Mucosa of descending colon (tissue), 3 donors: ENCODE measurements at regions not wholly inside any gene's neighbourhood (a gene's known extent, or its start where the extent isn't known, plus 50 kb on each side); places are given as distances from the start of the nearest gene placed in this dataset.

ENCODE experiments used
- ATAC-seq: fragments of 200-7000 bp; cut with Tn5 transposase; one replicate; pipeline ENCODE4 v1.9.1; 2020; ENCODE audit warnings: mild to moderate bottlenecking, moderate library complexity
- DNase-seq, 3 donors: peaks; one replicate each; pipeline ENCODE4 v3.0.0-alpha.2; 2020
- H3K36me3 ChIP-seq: fragments of 200-600 bp; one replicate; pipeline ENCODE4 v1.8.0; 2021; ENCODE audit warnings: low read depth, mild to moderate bottlenecking
- H3K4me1 ChIP-seq: fragments of 200-600 bp; one replicate; pipeline ENCODE4 v1.8.0; 2021; ENCODE audit warnings: low read depth, mild to moderate bottlenecking
- H3K4me3 ChIP-seq: fragments of 200-600 bp; one replicate; pipeline ENCODE4 v1.8.0; 2021; ENCODE audit warnings: mild to moderate bottlenecking
- H3K9me3 ChIP-seq: fragments of 200-600 bp; one replicate; pipeline ENCODE4 v1.8.0; 2021; ENCODE audit warnings: mild to moderate bottlenecking
- CTCF ChIP-seq: fragments of 200-600 bp; IDR thresholded peaks from one replicate; pipeline ENCODE4 v1.8.0; 2022; ENCODE audit warnings: antibody characterized with exemption, mild to moderate bottlenecking
- intact Hi-C, 2 donors: fragments of 100-400 bp; cut with DNase I in 1 of 2; cut with micrococcal nuclease in 1 of 2; formaldehyde crosslinking; loops; one replicate each; pipeline versions ENCODE4 v1.11.0 to v1.11.1; 2022; cut with DNase I, micrococcal nuclease
- donor health status: DM: no; HTN: no; CAD: no; lungs with moderate emphysema.
- donor health status: DM: no; HTN: no; CAD: no.
- donor health status: DM: no; HTN: yes; CAD: no.

DNA sequence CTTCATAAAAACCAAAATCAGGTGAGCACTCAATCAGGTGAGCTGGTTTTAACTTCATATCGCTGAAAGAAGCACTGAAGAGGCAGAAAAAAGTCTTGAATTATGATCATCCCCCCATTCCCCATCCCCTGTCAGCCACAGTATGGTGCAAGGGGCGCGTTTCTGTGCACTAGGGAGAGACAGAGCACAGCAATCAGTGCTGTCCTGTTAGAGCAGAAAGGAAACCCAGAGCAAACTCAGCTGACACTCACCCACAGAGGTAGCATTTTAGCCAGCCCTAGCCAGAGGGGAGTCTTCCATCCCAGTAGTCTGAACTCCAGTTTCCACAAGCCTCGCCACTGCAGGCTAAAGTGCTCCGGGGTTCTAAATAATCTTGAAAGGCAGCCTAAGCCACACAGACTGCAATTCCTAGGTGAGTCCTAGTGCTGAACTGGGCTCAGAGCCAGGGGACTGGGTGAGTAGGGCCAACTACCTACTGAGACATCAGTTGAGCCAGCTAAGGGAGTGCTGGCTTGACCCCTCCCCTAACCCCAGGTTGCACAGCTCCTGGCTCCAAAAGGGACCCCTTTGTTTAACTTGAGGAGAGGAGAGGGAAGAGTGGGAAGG, 1352.6 kb upstream of the GJE1 start:
- H3K4me3 ChIP-seq, result no peak overlapping the region
- intact Hi-C loops, result no loop called here
- H3K9me3 ChIP-seq, result no peaks in the 10 kb centered on the region
- no peak for DNase-seq
- no peaks in the 10 kb centered on the region for H3K36me3 ChIP-seq
- no peak for ATAC-seq
- no peak for TF ChIP-seq CTCF
- no peaks in the 10 kb centered on the region for H3K4me1 ChIP-seq

- DNase-seq (no peak), ATAC-seq (no peak)
- H3K36me3 ChIP-seq, result no peaks in the 10 kb centered on the region
- H3K4me3 ChIP-seq, result no peak overlapping the region
- intact Hi-C loops, result no loop called here
- H3K9me3 ChIP-seq, result no peaks in the 10 kb centered on the region
- TF ChIP-seq CTCF, result no peak
- H3K4me1 ChIP-seq, result no peaks in the 10 kb centered on the region
These were observed 1353.4 kb upstream of the GJE1 start for GRCh38 chr6:140779341-140779740.

- Histone ChIP-seq H3K4me1 (no peaks in the 10 kb centered on the region), H3K36me3 (no peaks in the 10 kb centered on the region), H3K4me3 (no peak overlapping the region), H3K9me3 (no peaks in the 10 kb centered on the region)
- intact Hi-C loops, result no loop called here
- DNase-seq (no peak), ATAC-seq (no peak)
- TF ChIP-seq CTCF, result no peak
These were observed 1354.9 kb upstream of the GJE1 start for GRCh38 chr6:140777780-140778179.

- intact Hi-C loops, result no loop called here
- Histone ChIP-seq H3K4me1 (no peaks in the 10 kb centered on the region), H3K9me3 (no peaks in the 10 kb centered on the region), H3K4me3 (no peak overlapping the region), H3K36me3 (no peaks in the 10 kb centered on the region)
- TF ChIP-seq CTCF, result no peak
- no peak for DNase-seq
- ATAC-seq, result no peak
These were observed 1357.7 kb upstream of the GJE1 start for GRCh38 chr6:140775061-140775460.

DNA sequence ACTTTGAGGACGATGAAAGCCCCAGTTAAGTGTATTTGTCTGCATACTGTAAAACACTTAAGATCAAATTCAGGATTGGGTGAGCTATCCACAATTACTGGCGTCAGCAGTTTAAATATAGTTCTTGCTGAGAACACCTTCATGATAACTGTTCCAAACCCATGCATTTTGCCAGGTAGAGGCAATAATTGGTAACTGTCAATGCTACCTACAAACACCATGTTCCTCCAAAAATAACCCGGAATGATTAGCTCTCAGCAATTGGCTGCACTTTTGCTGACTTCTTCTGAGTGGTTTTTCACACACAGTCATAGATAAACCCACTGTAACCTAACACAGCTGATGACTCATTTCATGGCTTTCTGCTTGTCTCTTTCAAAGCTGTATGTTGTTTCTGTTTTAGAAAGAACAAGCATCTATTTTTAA, 1358.6 kb upstream of the GJE1 start:
- Histone ChIP-seq H3K36me3 (no peaks in the 10 kb centered on the region), H3K4me3 (no peak overlapping the region), H3K9me3 (peaks cover 2% of the 10 kb centered on the region), H3K4me1 (no peaks in the 10 kb centered on the region)
- TF ChIP-seq CTCF, result no peak
- DNase-seq, result no peak
- no peak for ATAC-seq
- intact Hi-C loops, result no loop called here

DNA sequence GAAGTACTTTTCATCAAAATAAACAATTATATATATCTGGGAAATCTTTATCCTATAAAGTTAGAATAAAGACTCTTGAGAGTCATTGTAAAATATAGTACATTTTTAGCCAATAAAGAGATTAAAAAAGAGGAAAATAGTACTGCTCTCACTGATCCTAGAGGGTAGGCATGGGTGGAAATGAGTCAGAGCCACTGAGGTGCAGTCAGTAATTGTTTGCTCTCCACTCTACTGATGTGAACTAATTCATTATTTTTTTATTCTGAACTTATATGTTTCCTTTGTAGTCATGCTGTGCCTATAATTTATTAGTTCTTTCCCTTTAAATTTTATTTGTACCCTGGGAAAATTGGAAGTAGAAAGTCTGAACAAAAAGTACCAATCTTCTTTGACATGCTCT, 1359.4 kb upstream of the GJE1 start:
- H3K4me3 ChIP-seq, result no peak overlapping the region
- H3K36me3 ChIP-seq, result no peaks in the 10 kb centered on the region
- no peak for ATAC-seq
- DNase-seq, result no peak
- TF ChIP-seq CTCF, result no peak
- H3K4me1 ChIP-seq, result no peaks in the 10 kb centered on the region
- intact Hi-C loops, result no loop called here
- peaks cover 10% of the 10 kb centered on the region for H3K9me3 ChIP-seq
